SU-DHL-6 (cell line): ENCODE measurements at regions not wholly inside any gene's neighbourhood (a gene's known extent, or its start where the extent isn't known, plus 50 kb on each side); places are given as distances from the start of the nearest gene placed in this dataset.

Experiments
- EZH2phosphoT487 ChIP-seq: fragments of 200-600 bp; sonication (generic), shearing (Covaris generic); conservative IDR thresholded peaks from 2 replicates; pipeline ENCODE4 v1.6.1; 2018; ENCODE audit warnings: mild to moderate bottlenecking, antibody characterized with exemption, low read length, moderate library complexity, mixed read lengths
- TF ChIP-seq, protein P1 (sequence below): fragments of 200-600 bp; sonication (generic); IDR thresholded peaks from one replicate; pipeline ENCODE4 v1.5.1; 2017; ENCODE audit warnings: antibody characterized with exemption, mild to moderate bottlenecking, low read length, moderate library complexity; ENCODE audit not compliant: insufficient read depth, poor library complexity, severe bottlenecking

- TF ChIP-seq, protein P1, sequence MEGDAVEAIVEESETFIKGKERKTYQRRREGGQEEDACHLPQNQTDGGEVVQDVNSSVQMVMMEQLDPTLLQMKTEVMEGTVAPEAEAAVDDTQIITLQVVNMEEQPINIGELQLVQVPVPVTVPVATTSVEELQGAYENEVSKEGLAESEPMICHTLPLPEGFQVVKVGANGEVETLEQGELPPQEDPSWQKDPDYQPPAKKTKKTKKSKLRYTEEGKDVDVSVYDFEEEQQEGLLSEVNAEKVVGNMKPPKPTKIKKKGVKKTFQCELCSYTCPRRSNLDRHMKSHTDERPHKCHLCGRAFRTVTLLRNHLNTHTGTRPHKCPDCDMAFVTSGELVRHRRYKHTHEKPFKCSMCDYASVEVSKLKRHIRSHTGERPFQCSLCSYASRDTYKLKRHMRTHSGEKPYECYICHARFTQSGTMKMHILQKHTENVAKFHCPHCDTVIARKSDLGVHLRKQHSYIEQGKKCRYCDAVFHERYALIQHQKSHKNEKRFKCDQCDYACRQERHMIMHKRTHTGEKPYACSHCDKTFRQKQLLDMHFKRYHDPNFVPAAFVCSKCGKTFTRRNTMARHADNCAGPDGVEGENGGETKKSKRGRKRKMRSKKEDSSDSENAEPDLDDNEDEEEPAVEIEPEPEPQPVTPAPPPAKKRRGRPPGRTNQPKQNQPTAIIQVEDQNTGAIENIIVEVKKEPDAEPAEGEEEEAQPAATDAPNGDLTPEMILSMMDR: no peak
- TF ChIP-seq EZH2phosphoT487: no peak
These were observed 174.7 kb downstream of the MAP2K4 start for GRCh38 chr17:12195418-12195817.
